ENCODE measurements at regions not wholly inside any gene's neighbourhood (a gene's known extent, or its start where the extent isn't known, plus 50 kb on each side); places are given as distances from the start of the nearest gene placed in this dataset.

DNA sequence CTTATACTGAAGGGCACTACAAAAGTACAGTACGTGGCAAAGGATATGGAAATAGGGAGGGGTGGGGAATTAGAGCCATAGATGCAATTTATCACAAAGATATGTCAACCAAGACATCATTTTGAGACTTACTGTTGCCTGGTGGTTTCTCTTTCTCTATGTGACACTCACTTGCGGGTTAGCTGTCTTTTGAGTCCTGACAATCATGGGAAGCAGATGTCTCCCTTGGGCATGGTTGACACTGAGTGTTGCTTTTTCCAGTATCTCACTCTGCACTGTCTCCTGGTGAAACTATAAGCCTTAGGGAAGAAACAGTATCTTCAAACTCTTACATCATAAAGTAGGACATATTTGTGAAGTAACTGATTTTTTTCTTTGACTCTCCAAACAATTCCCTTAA, 383.5 kb upstream of the LCORL start:
- no peak overlapping the region for H3K4me3 ChIP-seq (ENCODE audit: low read depth, low read length)
- DNase-seq (ENCODE audit: low read depth), result no peak
- TF ChIP-seq, protein P1, sequence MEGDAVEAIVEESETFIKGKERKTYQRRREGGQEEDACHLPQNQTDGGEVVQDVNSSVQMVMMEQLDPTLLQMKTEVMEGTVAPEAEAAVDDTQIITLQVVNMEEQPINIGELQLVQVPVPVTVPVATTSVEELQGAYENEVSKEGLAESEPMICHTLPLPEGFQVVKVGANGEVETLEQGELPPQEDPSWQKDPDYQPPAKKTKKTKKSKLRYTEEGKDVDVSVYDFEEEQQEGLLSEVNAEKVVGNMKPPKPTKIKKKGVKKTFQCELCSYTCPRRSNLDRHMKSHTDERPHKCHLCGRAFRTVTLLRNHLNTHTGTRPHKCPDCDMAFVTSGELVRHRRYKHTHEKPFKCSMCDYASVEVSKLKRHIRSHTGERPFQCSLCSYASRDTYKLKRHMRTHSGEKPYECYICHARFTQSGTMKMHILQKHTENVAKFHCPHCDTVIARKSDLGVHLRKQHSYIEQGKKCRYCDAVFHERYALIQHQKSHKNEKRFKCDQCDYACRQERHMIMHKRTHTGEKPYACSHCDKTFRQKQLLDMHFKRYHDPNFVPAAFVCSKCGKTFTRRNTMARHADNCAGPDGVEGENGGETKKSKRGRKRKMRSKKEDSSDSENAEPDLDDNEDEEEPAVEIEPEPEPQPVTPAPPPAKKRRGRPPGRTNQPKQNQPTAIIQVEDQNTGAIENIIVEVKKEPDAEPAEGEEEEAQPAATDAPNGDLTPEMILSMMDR (conservative IDR thresholded peaks at IDR 0.05; ENCODE audit: low read depth, low read length), result no peak

DNA sequence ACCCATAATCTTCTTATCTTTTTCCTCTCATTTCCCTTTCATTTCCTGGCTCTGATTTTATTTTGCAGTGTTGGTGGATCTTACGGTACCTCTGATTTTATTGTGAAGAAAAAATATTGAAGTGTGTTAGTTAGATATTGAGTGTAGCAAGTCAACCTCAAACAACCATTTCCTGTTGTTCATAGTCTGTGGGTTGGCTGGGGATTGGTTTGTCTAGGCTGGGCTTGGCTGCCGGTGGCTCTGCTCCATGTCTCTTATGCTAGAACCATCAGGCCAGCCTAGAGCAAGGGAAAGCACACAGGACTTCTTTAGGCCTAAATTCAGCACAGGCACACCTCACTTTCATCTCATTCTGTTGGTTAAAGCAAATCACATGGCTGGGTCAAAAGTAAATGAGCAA, 383.1 kb upstream of the LCORL start:
- DNase-seq (ENCODE audit: low read depth), result no peak
- H3K4me3 ChIP-seq (ENCODE audit: low read depth, low read length), result no peak overlapping the region
- TF ChIP-seq, protein P1 (conservative IDR thresholded peaks at IDR 0.05; ENCODE audit: low read depth, low read length), result no peak

GRCh38 chr4:18403327-18403726, 381.8 kb upstream of the LCORL start:
- H3K4me3 ChIP-seq (ENCODE audit: low read depth, low read length), result no peak overlapping the region
- DNase-seq (ENCODE audit: low read depth), result no peak
- TF ChIP-seq, protein P1 (conservative IDR thresholded peaks at IDR 0.05; ENCODE audit: low read depth, low read length), result no peak

- no peak for DNase-seq (ENCODE audit: low read depth)
- H3K4me3 ChIP-seq (ENCODE audit: low read depth, low read length), result no peak overlapping the region
- TF ChIP-seq, protein P1 (conservative IDR thresholded peaks at IDR 0.05; ENCODE audit: low read depth, low read length), result no peak
These were observed 380.3 kb upstream of the LCORL start for GRCh38 chr4:18401868-18402267.

DNA sequence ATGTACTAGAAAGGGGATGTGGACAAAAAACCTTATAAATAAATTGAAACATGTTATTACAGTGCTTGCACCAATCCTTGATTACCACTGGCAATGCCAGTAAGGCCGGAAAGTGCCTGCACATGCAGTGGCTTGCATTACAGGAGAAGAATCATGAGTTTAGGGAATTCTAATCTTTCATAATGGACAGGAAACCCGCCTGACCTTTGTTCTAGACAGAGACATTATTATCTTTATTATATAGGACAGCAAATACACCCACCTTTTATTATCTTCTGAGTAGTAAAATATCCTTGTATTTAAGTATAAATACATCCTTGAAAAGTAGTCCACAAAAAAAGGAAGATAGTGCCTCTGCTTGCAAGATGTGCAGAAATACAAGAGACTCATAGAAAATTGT, 379.9 kb upstream of the LCORL start:
- no peak for DNase-seq (ENCODE audit: low read depth)
- TF ChIP-seq, protein P1 (conservative IDR thresholded peaks at IDR 0.05; ENCODE audit: low read depth, low read length), result no peak
- H3K4me3 ChIP-seq (ENCODE audit: low read depth, low read length), result no peak overlapping the region

GRCh38 chr4:18398661-18399060, 377.1 kb upstream of the LCORL start:
- H3K4me3 ChIP-seq (ENCODE audit: low read depth, low read length), result no peak overlapping the region
- DNase-seq (ENCODE audit: low read depth), result no peak
- TF ChIP-seq, protein P1 (conservative IDR thresholded peaks at IDR 0.05; ENCODE audit: low read depth, low read length), result no peak

GRCh38 chr4:18397681-18398390, 376.3 kb upstream of the LCORL start:
- DNase-seq (ENCODE audit: low read depth), result no peak
- no peak overlapping the region for H3K4me3 ChIP-seq (ENCODE audit: low read depth, low read length)
- TF ChIP-seq, protein P1 (conservative IDR thresholded peaks at IDR 0.05; ENCODE audit: low read depth, low read length), result no peak

Measured in choroid plexus epithelial cell (primary cell).